ENCODE measurements at regions not wholly inside any gene's neighbourhood (a gene's known extent, or its start where the extent isn't known, plus 50 kb on each side); places are given as distances from the start of the nearest gene placed in this dataset.

- intact Hi-C loops (cut with DNase I) = no loop called here
- no peak for DNase-seq
These were observed 1944.6 kb downstream of the EFNA5 start for GRCh38 chr5:105726093-105726492.

GRCh38 chr5:105708442-105708841 lies 1962.3 kb downstream of the EFNA5 start:
- DNase-seq = no peak
- intact Hi-C loops (cut with DNase I) = no loop called here

- DNase-seq = no peak
- intact Hi-C loops (cut with DNase I) = no loop called here
These were observed 1968.4 kb downstream of the EFNA5 start for GRCh38 chr5:105702323-105702722.

- intact Hi-C loops (cut with DNase I) = no loop called here
These were observed 1974.3 kb downstream of the EFNA5 start for GRCh38 chr5:105696440-105696839.

GRCh38 chr5:105695941-105696340 lies 1974.8 kb downstream of the EFNA5 start:
- intact Hi-C loops (cut with DNase I) = no loop called here
- no peak for DNase-seq

More at GRCh38 chr5:105696440-105696839, 1974.3 kb downstream of the EFNA5 start:
- no peak for DNase-seq

DNA sequence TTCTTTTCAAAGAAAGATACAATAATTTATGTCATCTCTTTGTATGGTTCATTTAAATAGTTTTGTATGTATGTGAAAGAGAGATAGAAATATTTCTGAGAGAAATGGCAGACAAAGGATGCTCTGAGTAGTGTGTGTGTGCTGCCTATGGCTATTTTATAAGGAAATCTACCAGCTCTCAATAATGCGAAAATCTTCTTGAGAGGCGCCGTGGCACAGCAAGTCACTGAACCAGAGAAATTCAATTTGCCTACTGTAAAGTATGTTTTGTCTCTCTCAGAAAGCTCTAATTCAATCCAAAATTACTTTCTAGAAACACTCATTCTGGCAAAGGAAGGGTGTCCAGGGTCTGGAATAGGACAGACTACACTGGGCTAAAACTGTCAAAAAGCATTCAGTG lies 1981.1 kb downstream of the EFNA5 start:
- no peak for DNase-seq
- intact Hi-C loops (cut with DNase I) = no loop called here

DNA sequence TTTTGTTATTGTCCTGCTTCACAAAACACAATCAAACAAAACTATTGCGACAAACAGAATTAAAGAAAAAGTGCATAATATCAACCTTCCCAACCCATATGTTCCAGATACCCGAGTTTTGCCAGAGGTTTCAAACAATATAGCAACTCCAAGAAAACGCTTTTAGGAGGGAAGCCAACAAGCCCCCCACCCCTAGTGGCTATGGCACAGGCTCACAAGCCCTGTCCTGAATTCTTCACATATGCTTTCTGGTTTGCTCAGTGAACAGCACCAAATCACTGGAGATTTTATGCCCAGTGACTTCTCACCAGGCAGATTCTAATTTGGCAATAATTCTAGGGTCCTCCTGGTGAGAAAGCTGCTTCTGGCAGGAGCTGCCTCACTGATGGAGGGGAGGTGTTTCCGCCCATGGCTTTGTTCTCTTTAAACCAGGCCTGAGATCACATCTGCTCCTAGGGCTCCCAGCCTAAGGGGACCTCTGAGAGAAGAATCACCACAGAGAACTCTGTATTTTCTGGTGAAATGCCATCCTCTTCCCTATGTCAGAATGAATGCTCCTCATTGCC lies 1982.4 kb downstream of the EFNA5 start:
- intact Hi-C loops (cut with DNase I) = no loop called here
- DNase-seq = no peak

DNA sequence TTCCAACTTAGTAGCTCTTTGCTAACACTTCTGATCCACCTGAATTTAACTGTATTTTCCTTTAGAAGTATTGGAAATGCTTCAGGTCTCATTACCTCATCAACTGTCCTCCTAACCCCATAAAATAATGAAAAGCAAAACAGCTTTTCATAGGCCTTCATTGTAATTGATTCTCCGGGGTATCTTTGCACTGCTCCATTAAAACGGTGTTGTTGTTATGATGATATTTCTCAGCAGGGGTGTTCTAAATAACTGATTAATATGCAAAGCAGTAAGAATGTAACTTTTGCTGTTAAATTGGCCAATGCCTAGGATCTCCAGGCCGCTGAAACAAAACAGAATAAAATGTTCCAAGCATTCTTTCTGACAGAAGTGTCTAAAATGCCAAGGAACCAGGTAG lies 1983.2 kb downstream of the EFNA5 start:
- DNase-seq = no peak
- intact Hi-C loops (cut with DNase I) = no loop called here

GRCh38 chr5:105685884-105686283 lies 1984.9 kb downstream of the EFNA5 start:
- DNase-seq = no peak
- intact Hi-C loops (cut with DNase I) = no loop called here

GRCh38 chr5:105684799-105685198 lies 1985.9 kb downstream of the EFNA5 start:
- intact Hi-C loops (cut with DNase I) = no loop called here
- no peak for DNase-seq

DNA sequence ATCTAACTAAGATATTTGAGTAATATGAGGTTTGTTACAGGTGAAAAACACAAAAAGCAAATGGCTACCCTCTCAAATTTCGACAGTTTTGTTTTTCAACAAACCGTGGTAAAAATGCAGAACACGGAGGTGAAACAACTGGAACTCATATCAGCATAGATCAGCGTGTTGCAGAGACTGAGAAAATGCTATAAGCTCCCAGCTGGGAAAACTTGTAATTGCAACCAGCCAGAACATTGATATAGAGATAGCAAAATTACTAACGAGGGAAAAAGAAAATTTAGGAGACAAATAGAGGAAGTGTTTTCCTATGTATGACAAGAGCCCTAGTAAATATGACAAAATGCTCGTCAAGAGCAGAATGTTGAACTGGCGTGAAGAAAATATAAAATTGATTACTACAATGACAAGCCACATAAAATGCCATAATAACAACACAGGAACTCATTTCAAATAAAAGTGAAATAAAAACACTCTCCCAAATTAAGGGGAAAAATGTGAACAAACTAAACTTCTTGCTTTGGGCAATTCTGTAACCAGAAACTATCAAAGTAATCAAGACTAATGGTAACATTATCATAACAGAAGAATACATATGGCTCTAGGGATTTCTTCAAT lies 1989.8 kb downstream of the EFNA5 start:
- intact Hi-C loops (cut with DNase I) = no loop called here
- no peak for DNase-seq

DNA sequence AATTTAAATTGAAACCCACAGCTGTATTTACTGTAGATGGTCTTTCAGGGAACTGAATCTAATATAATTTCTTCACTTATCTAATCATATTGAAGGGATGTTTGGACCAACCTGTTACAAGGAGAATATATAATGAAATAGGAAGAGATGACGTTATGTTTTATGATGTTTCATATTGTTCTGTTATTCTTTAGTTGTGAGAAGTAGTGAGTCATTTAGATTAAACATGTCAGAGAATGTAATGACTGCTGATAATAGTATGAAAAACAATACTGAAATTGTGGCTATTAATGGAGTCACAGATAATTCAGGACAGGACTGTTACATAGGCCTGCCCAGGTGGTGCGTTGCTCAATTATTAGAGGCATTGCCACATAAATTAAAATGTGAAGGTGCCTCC lies 1993.4 kb downstream of the EFNA5 start:
- no peak for DNase-seq
- intact Hi-C loops (cut with DNase I) = no loop called here

DNA sequence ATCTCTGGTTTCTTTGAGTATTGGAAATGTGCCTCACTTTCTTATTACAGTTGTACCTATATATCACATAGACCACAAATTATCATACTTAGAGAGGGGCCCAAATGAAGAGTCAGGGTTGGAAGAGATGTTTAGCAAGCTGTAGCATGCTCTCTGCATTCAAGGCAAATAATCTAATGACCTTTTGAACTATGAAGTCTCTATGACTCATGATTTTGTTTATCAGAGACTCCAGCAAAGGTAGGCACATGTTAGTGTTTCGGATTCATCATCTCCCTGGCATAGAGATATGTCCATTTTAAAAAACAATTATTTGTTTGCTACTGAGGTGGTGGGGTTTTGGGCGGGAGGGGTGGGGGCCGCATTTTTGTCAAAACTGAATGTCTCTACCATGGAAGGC lies 2000.1 kb downstream of the EFNA5 start:
- DNase-seq = no peak
- intact Hi-C loops (cut with DNase I) = no loop called here

GRCh38 chr5:105663671-105664070 lies 2007.1 kb downstream of the EFNA5 start:
- intact Hi-C loops (cut with DNase I) = no loop called here
- no peak for DNase-seq

- intact Hi-C loops (cut with DNase I) = no loop called here
- DNase-seq = no peak
These were observed 2011.3 kb downstream of the EFNA5 start for GRCh38 chr5:105659396-105659795.

DNA sequence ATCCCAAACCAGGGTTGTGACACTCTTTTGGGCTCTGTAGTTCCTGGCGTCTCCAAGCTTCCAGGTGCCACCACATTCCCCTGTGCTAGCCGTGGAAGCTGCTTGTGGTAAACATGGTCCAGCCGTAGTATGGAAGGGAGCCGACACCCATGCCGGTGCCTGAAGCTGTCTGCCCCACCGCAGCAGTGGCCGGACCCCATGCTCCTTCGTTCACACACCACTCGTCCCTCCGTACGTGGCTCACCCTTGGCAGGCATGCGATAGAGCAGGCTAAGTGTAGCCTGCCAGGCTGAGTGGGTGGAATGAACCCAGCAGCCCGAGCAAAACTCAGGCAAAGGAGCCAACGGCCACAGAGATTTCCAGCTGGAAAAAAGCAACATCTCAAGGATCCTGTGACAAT lies 2030.4 kb downstream of the EFNA5 start:
- peak in 1 of 10 donors; percentile 63 for DNase-seq
- intact Hi-C loops (cut with DNase I) = no loop called here

DNA sequence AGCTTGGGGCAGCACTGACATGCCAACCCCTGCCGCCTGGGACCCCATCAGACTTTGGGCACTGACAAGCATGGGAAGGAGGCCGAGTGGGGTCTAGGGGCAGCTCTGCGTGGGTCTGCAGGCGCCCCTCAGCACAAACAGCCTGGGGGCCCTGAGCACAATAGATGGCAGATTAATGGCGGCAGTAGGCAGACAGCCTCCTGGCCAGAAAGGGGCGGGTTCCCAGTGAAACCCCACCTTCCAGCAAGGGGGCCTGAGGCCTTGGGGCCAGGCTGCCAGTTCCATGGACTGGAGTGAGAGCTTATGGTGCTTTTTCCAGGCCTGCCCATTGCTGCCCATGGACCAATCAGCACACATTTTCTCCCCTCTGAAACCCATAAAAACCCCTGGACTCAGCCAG lies 2031.2 kb downstream of the EFNA5 start:
- DNase-seq = peak in 1 of 10 donors; percentile 67
- intact Hi-C loops (cut with DNase I) = no loop called here

DNA sequence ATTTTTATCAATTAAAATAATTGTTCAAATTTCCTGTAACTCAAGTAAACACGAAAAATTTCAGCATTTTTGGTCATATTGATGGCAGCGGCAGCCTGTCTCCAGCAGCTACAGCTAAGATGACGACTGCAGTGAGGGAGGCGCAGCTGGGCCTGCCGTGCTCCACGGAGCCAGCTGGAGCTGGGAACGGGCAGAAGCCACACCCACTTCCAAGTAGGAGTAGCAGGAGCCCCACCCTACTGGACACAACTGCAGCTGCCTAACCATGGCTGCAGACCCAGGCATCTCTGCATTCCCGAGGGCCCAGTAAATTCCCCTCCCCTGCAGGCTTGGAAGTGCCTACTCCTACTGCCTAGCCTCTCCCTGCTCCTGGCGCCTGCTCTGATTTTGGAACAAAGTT lies 2031.7 kb downstream of the EFNA5 start:
- DNase-seq = peak in 1 of 10 donors; percentile 66
- intact Hi-C loops (cut with DNase I) = no loop called here

DNA sequence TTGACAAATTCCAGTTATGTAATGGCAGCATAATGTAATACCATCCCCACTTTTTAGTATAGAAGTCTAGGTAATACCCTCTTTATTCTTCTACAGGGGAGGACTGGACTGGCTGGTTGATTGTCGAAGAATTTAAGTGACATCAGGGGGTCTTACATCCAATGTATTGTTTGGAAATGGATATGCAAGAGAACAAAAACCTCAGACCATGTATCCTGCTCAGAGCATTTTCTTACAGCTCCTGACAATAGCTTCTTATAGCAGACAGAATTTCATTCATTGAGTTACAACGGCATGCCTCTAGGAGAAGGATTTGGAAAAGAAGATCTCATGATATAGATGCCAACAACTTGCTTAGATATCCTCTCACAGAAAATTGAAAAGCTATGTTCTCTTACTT lies 2032.3 kb downstream of the EFNA5 start:
- intact Hi-C loops (cut with DNase I) = no loop called here
- DNase-seq = no peak

GRCh38 chr5:105632043-105632442 lies 2038.7 kb downstream of the EFNA5 start:
- DNase-seq = no peak
- intact Hi-C loops (cut with DNase I) = no loop called here

- DNase-seq = no peak
These were observed 2039.9 kb downstream of the EFNA5 start for GRCh38 chr5:105630803-105631202.

DNA sequence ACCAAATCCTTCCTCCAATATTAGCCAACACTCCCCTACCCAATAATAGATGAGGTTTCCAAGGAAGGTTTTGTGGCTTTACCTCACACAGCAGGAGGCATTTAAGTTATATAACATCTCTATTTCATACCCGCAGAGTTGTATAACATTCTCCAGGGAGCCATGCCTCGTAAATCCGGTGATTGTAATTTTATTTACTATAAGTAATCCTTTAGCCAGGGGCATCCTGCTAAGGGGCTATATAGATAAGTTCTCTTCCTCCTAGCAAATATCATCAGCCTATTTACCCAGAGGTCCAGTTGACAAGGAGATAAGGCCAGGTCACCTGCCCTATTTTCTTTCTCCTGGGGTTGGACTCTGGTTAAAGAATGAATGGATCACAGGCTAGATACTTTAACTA lies 2051.0 kb downstream of the EFNA5 start:
- no peak for DNase-seq
- intact Hi-C loops (cut with DNase I) = no loop called here

More at GRCh38 chr5:105630803-105631202, 2039.9 kb downstream of the EFNA5 start:
- intact Hi-C loops (cut with DNase I) = no loop called here
